ENCODE measurements at regions not wholly inside any gene's neighbourhood (a gene's known extent, or its start where the extent isn't known, plus 50 kb on each side); places are given as distances from the start of the nearest gene placed in this dataset.

GRCh38 chr13:111424134-111424533, 103.7 kb downstream of the TEX29 start:
- intact Hi-C loops (cut with DNase I): no loop called here
- H3K27ac ChIP-seq: no peak overlapping the region
- H3K4me3 ChIP-seq: no peak overlapping the region
- peaks cover under 1% of the 10 kb centered on the region for H3K4me1 ChIP-seq
- H3K36me3 ChIP-seq (replicated peaks in 1 of 2; ENCODE audit: insufficient read depth in 1 of 2, low read depth in 2 of 2): no peaks in the 10 kb centered on the region
- WGBS, 2 donors: 69 to 81% methylated on average over 19 to 21 of the region's 21 CpGs
- H3K9me3 ChIP-seq: no peaks in the 10 kb centered on the region
- ATAC-seq: no peak
- DNase-seq: no peak
- no peaks in the 10 kb centered on the region for H3K27me3 ChIP-seq
- TF ChIP-seq CTCF (IDR thresholded peaks at IDR 0.05) (no peak), POLR2A (IDR thresholded peaks at IDR 0.05) (no peak)

- no peaks in the 10 kb centered on the region for H3K36me3 ChIP-seq (replicated peaks in 1 of 2; ENCODE audit: insufficient read depth in 1 of 2, low read depth in 2 of 2)
- H3K4me3 ChIP-seq: no peak overlapping the region
- no peaks in the 10 kb centered on the region for H3K9me3 ChIP-seq
- 86 to 91% methylated on average over 7 to 8 of the region's 8 CpGs for WGBS, 2 donors
- H3K4me1 ChIP-seq: peaks cover 3% of the 10 kb centered on the region
- no peak for DNase-seq
- TF ChIP-seq POLR2A (IDR thresholded peaks at IDR 0.05): no peak
- no peak for TF ChIP-seq CTCF (IDR thresholded peaks at IDR 0.05)
- no peak for ATAC-seq
- intact Hi-C loops (cut with DNase I): no loop called here
- H3K27me3 ChIP-seq: no peaks in the 10 kb centered on the region
- H3K27ac ChIP-seq: no peak overlapping the region
Measured at GRCh38 chr13:111425326-111425725, 104.9 kb downstream of the TEX29 start.

GRCh38 chr13:111429064-111429558, 108.7 kb downstream of the TEX29 start:
- Histone ChIP-seq H3K27ac (no peak overlapping the region), H3K9me3 (no peaks in the 10 kb centered on the region), H3K36me3 (replicated peaks in 1 of 2; ENCODE audit: insufficient read depth in 1 of 2, low read depth in 2 of 2) (no peaks in the 10 kb centered on the region), H3K4me3 (no peak overlapping the region), H3K4me1 (peaks cover 3% of the 10 kb centered on the region), H3K27me3 (no peaks in the 10 kb centered on the region)
- DNase-seq: peak; percentile 65 to 80 (median 69)
- ATAC-seq: peak; percentile 83
- 20% methylated on average over 11 to 12 of the region's 12 CpGs for WGBS, 2 donors
- intact Hi-C loops (cut with DNase I): no loop called here
- TF ChIP-seq CTCF (IDR thresholded peaks at IDR 0.05) (peak; percentile 32 to 74 (median 67)), POLR2A (IDR thresholded peaks at IDR 0.05) (no peak)

- no peak for TF ChIP-seq POLR2A (IDR thresholded peaks at IDR 0.05)
- TF ChIP-seq CTCF (IDR thresholded peaks at IDR 0.05): no peak
- no peak for DNase-seq
- Histone ChIP-seq H3K27me3 (no peaks in the 10 kb centered on the region), H3K36me3 (replicated peaks in 1 of 2; ENCODE audit: insufficient read depth in 1 of 2, low read depth in 2 of 2) (no peaks in the 10 kb centered on the region), H3K9me3 (no peaks in the 10 kb centered on the region), H3K4me3 (no peak overlapping the region), H3K4me1 (peaks cover 3% of the 10 kb centered on the region), H3K27ac (no peak overlapping the region)
- 67 to 69% methylated on average over 3 of the region's 3 CpGs for WGBS, 2 donors
- no peak for ATAC-seq
- intact Hi-C loops (cut with DNase I): no loop called here
Measured at GRCh38 chr13:111431206-111431605, 110.8 kb downstream of the TEX29 start.

GRCh38 chr13:111434578-111435159, 114.2 kb downstream of the TEX29 start:
- Histone ChIP-seq H3K9me3 (no peaks in the 10 kb centered on the region), H3K27me3 (no peaks in the 10 kb centered on the region), H3K36me3 (replicated peaks in 1 of 2; ENCODE audit: insufficient read depth in 1 of 2, low read depth in 2 of 2) (no peaks in the 10 kb centered on the region), H3K27ac (no peak overlapping the region), H3K4me3 (no peak overlapping the region), H3K4me1 (no peaks in the 10 kb centered on the region)
- intact Hi-C loops (cut with DNase I): no loop called here
- ATAC-seq: no peak
- 45 to 50% methylated on average over 3 of the region's 3 CpGs for WGBS, 2 donors
- no peak for TF ChIP-seq CTCF (IDR thresholded peaks at IDR 0.05)
- TF ChIP-seq POLR2A (IDR thresholded peaks at IDR 0.05): no peak
- no peak for DNase-seq

Data from body of pancreas (tissue), 4 donors.